Karpas-422 (cell line): ENCODE measurements at regions not wholly inside any gene's neighbourhood (a gene's known extent, or its start where the extent isn't known, plus 50 kb on each side); places are given as distances from the start of the nearest gene placed in this dataset.
A peak's percentile ranks its signal among the peaks of the same experiment; 100 is the strongest.

ENCODE experiments used
- DNase-seq: peaks from one replicate; pipeline ENCODE4 v3.0.0-alpha.2; 2015
- H2AFZ ChIP-seq: fragments of 200-600 bp; sonication (generic); 2 replicates; pipeline ENCODE4 v1.6.1; 2014; ENCODE audit warnings: antibody characterized with exemption, low read length, mixed read lengths
- H3K27ac ChIP-seq: fragments of 200-600 bp; sonication (generic); 2 replicates; pipeline ENCODE4 v1.5.1; 2014; ENCODE audit warnings: mild to moderate bottlenecking, low read length, moderate library complexity
- H3K27me3 ChIP-seq: fragments of 200-600 bp; sonication (generic); 2 replicates; pipeline ENCODE4 v1.6.1; 2014; ENCODE audit warnings: low read length, mixed read lengths
- H3K36me3 ChIP-seq: fragments of 200-600 bp; sonication (generic); 2 replicates; pipeline ENCODE4 v1.6.1; 2014; ENCODE audit warnings: low read length, mixed read lengths; ENCODE audit not compliant: insufficient read depth
- H3K4me1 ChIP-seq: fragments of 200-600 bp; sonication (generic); 2 replicates; pipeline ENCODE4 v1.6.1; 2014; ENCODE audit warnings: mild to moderate bottlenecking, low read length, mixed read lengths
- H3K4me2 ChIP-seq: fragments of 200-600 bp; sonication (generic); 2 replicates; pipeline ENCODE4 v1.6.1; 2014; ENCODE audit warnings: low read length, low read depth, mild to moderate bottlenecking; ENCODE audit not compliant: poor library complexity, severe bottlenecking
- H3K4me3 ChIP-seq: fragments of 200-600 bp; sonication (generic); 2 replicates; pipeline ENCODE4 v1.5.1; 2014; ENCODE audit warnings: mild to moderate bottlenecking, antibody characterized with exemption, low read length, mixed read lengths
- H3K79me2 ChIP-seq: fragments of 200-600 bp; sonication (generic); 2 replicates; pipeline ENCODE4 v1.6.1; 2014; ENCODE audit warnings: mild to moderate bottlenecking, low read length, mixed read lengths
- H3K9ac ChIP-seq: fragments of 200-600 bp; sonication (generic); 2 replicates; pipeline ENCODE4 v1.6.0; 2014; ENCODE audit warnings: low read length
- H3K9me2 ChIP-seq: fragments of 200-600 bp; sonication (generic), shearing (Covaris generic); replicated peaks from 2 replicates; pipeline ENCODE4 v1.6.0; 2014; ENCODE audit warnings: mild to moderate bottlenecking, low read length, moderate library complexity; ENCODE audit not compliant: insufficient read depth
- H3K9me3 ChIP-seq: fragments of 300-700, 200-600 bp; sonication (generic); 2 replicates; pipeline ENCODE4 v1.6.1; 2014; ENCODE audit warnings: low read length, mixed read lengths
- H4K20me1 ChIP-seq: fragments of 200-600 bp; sonication (generic); 2 replicates; pipeline ENCODE4 v1.6.1; 2014; ENCODE audit warnings: mild to moderate bottlenecking, antibody characterized with exemption, low read length, low read depth; ENCODE audit not compliant: insufficient read depth

- H3K4me2 ChIP-seq, result no peak overlapping the region
- no peaks in the 10 kb centered on the region for H3K27me3 ChIP-seq
- H2AFZ ChIP-seq, result no peak overlapping the region
- H3K4me3 ChIP-seq, result no peak overlapping the region
- H3K27ac ChIP-seq, result no peak overlapping the region
- peaks cover 10% of the 10 kb centered on the region for H3K4me1 ChIP-seq
- H3K79me2 ChIP-seq, result no peaks in the 10 kb centered on the region
- DNase-seq, result no peak
- H3K36me3 ChIP-seq, result no peaks in the 10 kb centered on the region
- no peak overlapping the region for H3K9ac ChIP-seq
- H3K9me2 ChIP-seq, result no peaks in the 10 kb centered on the region
- H4K20me1 ChIP-seq, result no peaks in the 10 kb centered on the region
- H3K9me3 ChIP-seq, result no peaks in the 10 kb centered on the region
Observed at GRCh38 chr19:28871099-28871725, 341.7 kb downstream of the UQCRFS1 start.

DNA sequence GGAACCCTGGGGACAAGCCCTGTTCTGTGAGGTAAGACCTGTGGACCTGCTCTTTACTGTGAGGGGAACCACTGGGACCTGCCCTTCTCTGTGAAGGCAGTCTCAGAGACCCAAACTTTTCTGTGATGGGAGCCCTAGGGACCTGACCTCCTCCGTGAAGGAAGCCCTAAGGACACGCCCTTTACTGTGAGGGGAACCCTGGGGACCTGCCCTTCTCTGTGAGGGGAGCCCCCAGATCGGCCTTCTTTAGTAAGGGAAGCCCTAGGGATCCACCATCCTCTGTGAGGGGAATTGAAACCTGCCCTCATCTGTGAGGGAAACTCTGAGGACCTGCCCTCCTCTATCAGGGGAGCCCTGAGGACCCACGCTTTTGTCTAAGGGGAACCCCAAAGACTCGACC is 343.5 kb downstream of the UQCRFS1 start:
- H3K9me2 ChIP-seq, result no peaks in the 10 kb centered on the region
- no peaks in the 10 kb centered on the region for H3K79me2 ChIP-seq
- no peak overlapping the region for H3K4me3 ChIP-seq
- no peaks in the 10 kb centered on the region for H3K9me3 ChIP-seq
- no peaks in the 10 kb centered on the region for H4K20me1 ChIP-seq
- H3K9ac ChIP-seq, result no peak overlapping the region
- no peak overlapping the region for H3K27ac ChIP-seq
- DNase-seq, result peak; percentile 67
- no peak overlapping the region for H2AFZ ChIP-seq
- peaks cover 10% of the 10 kb centered on the region for H3K4me1 ChIP-seq
- H3K4me2 ChIP-seq, result no peak overlapping the region
- no peaks in the 10 kb centered on the region for H3K27me3 ChIP-seq
- H3K36me3 ChIP-seq, result no peaks in the 10 kb centered on the region

- Histone ChIP-seq H4K20me1 (no peaks in the 10 kb centered on the region), H3K9ac (no peak overlapping the region), H3K4me2 (no peak overlapping the region), H3K4me1 (peaks cover 10% of the 10 kb centered on the region), H3K27ac (no peak overlapping the region), H2AFZ (no peak overlapping the region), H3K9me3 (no peaks in the 10 kb centered on the region), H3K36me3 (no peaks in the 10 kb centered on the region), H3K9me2 (no peaks in the 10 kb centered on the region), H3K4me3 (no peak overlapping the region), H3K27me3 (no peaks in the 10 kb centered on the region), H3K79me2 (no peaks in the 10 kb centered on the region)
- DNase-seq, result no peak
Observed at GRCh38 chr19:28868836-28869235, 344.1 kb downstream of the UQCRFS1 start.

DNA sequence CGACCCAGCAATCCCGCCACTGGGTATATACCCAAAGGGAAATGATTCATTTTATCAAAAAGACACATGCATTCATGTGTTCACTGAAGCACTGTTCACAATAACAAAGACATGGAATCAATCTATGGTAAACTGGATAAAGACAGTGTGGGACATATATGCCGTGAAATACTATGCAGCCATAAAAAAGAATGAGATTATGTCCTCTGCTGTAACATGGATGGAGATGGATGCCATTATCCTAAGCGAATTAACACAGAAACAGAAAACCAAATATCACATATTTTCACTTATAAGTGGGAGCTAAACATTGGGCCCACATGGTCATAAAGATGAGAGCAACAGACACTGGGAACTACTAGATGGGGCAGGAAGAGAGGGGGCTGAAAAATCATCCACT is 345.0 kb downstream of the UQCRFS1 start:
- Histone ChIP-seq H3K4me1 (peaks cover 10% of the 10 kb centered on the region), H3K4me2 (no peak overlapping the region), H3K27ac (no peak overlapping the region)

GRCh38 chr19:28864577-28865042 is 348.3 kb downstream of the UQCRFS1 start:
- H4K20me1 ChIP-seq, result no peaks in the 10 kb centered on the region
- no peaks in the 10 kb centered on the region for H3K9me2 ChIP-seq
- H2AFZ ChIP-seq, result no peak overlapping the region
- H3K4me3 ChIP-seq, result no peak overlapping the region
- no peak for DNase-seq
- H3K36me3 ChIP-seq, result no peaks in the 10 kb centered on the region
- H3K9ac ChIP-seq, result no peak overlapping the region
- H3K9me3 ChIP-seq, result no peaks in the 10 kb centered on the region
- no peaks in the 10 kb centered on the region for H3K79me2 ChIP-seq
- H3K4me1 ChIP-seq, result peaks cover 5% of the 10 kb centered on the region
- H3K27me3 ChIP-seq, result peaks cover 2% of the 10 kb centered on the region; the same call in 1 of the 2 replicates
- no peak overlapping the region for H3K4me2 ChIP-seq
- H3K27ac ChIP-seq, result no peak overlapping the region

More for the DNA sequence above, 345.0 kb downstream of the UQCRFS1 start:
- no peak overlapping the region for H3K9ac ChIP-seq
- H3K4me3 ChIP-seq, result no peak overlapping the region
- no peak overlapping the region for H2AFZ ChIP-seq
- no peak for DNase-seq
- no peaks in the 10 kb centered on the region for H3K36me3 ChIP-seq
- H3K9me2 ChIP-seq, result no peaks in the 10 kb centered on the region
- no peaks in the 10 kb centered on the region for H3K79me2 ChIP-seq
- H4K20me1 ChIP-seq, result no peaks in the 10 kb centered on the region
- no peaks in the 10 kb centered on the region for H3K9me3 ChIP-seq
- H3K27me3 ChIP-seq, result no peaks in the 10 kb centered on the region

DNA sequence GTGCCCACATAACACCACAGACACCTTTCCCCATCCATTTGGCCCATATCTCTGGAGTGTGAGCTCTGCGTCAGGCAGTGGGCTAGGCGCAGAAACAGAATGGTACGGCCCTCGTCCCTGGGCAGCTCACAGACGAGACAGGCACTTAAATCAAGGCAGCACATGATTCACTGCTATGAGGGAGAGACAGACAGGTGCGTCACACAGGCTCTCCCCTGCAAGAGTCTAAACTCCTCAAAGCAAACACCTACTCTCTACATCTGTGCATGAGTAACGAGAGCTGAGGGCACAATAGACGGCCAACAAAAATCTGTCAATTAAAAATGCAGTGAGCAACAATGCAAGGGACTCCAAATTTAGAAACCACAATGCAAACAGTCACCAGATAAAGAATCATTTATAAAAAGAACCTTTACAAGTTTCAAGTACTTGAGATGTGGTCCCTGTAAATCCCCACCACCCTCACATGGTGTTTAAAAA is 348.9 kb downstream of the UQCRFS1 start:
- H3K4me1 ChIP-seq, result no peaks in the 10 kb centered on the region; the same call in 1 of the 2 replicates
- no peak overlapping the region for H3K4me2 ChIP-seq
- no peaks in the 10 kb centered on the region for H3K9me3 ChIP-seq
- H3K79me2 ChIP-seq, result no peaks in the 10 kb centered on the region
- H2AFZ ChIP-seq, result no peak overlapping the region
- DNase-seq, result no peak
- no peak overlapping the region for H3K9ac ChIP-seq
- no peaks in the 10 kb centered on the region for H4K20me1 ChIP-seq
- no peak overlapping the region for H3K4me3 ChIP-seq
- H3K9me2 ChIP-seq, result no peaks in the 10 kb centered on the region
- no peak overlapping the region for H3K27ac ChIP-seq
- H3K27me3 ChIP-seq, result peaks cover 2% of the 10 kb centered on the region; the same call in 1 of the 2 replicates
- no peaks in the 10 kb centered on the region for H3K36me3 ChIP-seq

DNA sequence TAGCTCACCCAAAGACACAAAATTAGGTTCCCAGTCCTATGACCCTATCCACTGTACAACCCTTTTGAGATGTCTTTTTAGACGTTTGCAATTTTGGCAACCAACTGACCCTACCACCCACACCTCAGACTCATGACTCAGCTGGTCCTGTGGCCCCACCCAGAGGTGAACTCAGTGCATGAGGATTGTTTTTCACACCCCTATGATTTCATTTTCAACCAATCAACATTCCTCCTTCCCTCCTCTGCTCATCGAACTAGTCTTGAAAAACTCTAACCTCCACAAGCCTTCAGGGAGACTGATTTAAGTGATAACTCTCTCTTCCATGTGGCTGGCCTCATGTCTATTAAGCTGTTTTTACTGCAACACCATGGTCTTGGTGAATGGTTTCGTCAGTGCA is 350.7 kb downstream of the UQCRFS1 start:
- no peak for DNase-seq
- Histone ChIP-seq H3K4me2 (no peak overlapping the region), H4K20me1 (no peaks in the 10 kb centered on the region), H3K9me2 (no peaks in the 10 kb centered on the region), H3K27me3 (peaks cover 2% of the 10 kb centered on the region; the same call in 1 of the 2 replicates), H3K4me3 (no peak overlapping the region), H3K9me3 (no peaks in the 10 kb centered on the region), H3K9ac (no peak overlapping the region), H3K27ac (no peak overlapping the region), H3K79me2 (no peaks in the 10 kb centered on the region), H2AFZ (no peak overlapping the region), H3K4me1 (no peaks in the 10 kb centered on the region), H3K36me3 (no peaks in the 10 kb centered on the region)

GRCh38 chr19:28859811-28860210 is 353.1 kb downstream of the UQCRFS1 start:
- Histone ChIP-seq H3K4me2 (no peak overlapping the region), H4K20me1 (no peaks in the 10 kb centered on the region), H3K27ac (no peak overlapping the region), H3K4me3 (no peak overlapping the region), H3K9me3 (no peaks in the 10 kb centered on the region), H3K4me1 (no peaks in the 10 kb centered on the region), H2AFZ (no peak overlapping the region), H3K79me2 (no peaks in the 10 kb centered on the region), H3K36me3 (no peaks in the 10 kb centered on the region), H3K27me3 (peaks cover 2% of the 10 kb centered on the region; the same call in 1 of the 2 replicates), H3K9ac (no peak overlapping the region), H3K9me2 (no peaks in the 10 kb centered on the region)
- no peak for DNase-seq
